SK-N-SH treated with all-trans-retinoic acid at 6 μM for 48 hours (cell line): ENCODE measurements at regions not wholly inside any gene's neighbourhood (a gene's known extent, or its start where the extent isn't known, plus 50 kb on each side); places are given as distances from the start of the nearest gene placed in this dataset.

Experiments used
- ATAC-seq: fragments of 200-7000 bp; cut with Tn5 transposase; 3 replicates; pipeline ENCODE4 v1.9.1; 2020; ENCODE audit warnings: mild to moderate bottlenecking, moderate library complexity
- ARNTL ChIP-seq: fragments of 450-650 bp; formaldehyde crosslinking; IDR thresholded peaks from 2 replicates; pipeline ENCODE4 v1.5.0; 2020; ENCODE audit warnings: low read depth, mild to moderate bottlenecking, moderate library complexity, borderline replicate concordance
- BACH2 ChIP-seq: fragments of 250-450 bp; sonication (Bioruptor Pico); IDR thresholded peaks from 2 replicates; pipeline ENCODE4 v1.9.0; 2021; ENCODE audit warnings: mild to moderate bottlenecking, borderline replicate concordance
- CREB5 ChIP-seq: fragments of 250-450 bp; sonication (Bioruptor Pico); IDR thresholded peaks from 2 replicates; pipeline ENCODE4 v1.5.1; 2020; ENCODE audit warnings: low read depth, mild to moderate bottlenecking, moderate library complexity
- CSRNP3 ChIP-seq: fragments of 250-450 bp; sonication (Bioruptor Pico); IDR thresholded peaks from 2 replicates; pipeline ENCODE4 v1.5.1; 2021; ENCODE audit warnings: mild to moderate bottlenecking, moderate library complexity
- ESRRG ChIP-seq: fragments of 250-450 bp; sonication (Bioruptor Pico); IDR thresholded peaks from 2 replicates; pipeline ENCODE4 v1.6.1; 2021; ENCODE audit warnings: mild to moderate bottlenecking
- GLIS3 ChIP-seq: fragments of 250-450 bp; sonication (Bioruptor Pico); IDR thresholded peaks from 2 replicates; pipeline ENCODE4 v1.5.0; 2020; ENCODE audit warnings: mild to moderate bottlenecking, moderate library complexity
- OSR1 ChIP-seq: fragments of 250-450 bp; sonication (Bioruptor Pico); IDR thresholded peaks from 2 replicates; pipeline ENCODE4 v1.8.0; 2022; ENCODE audit warnings: moderate library complexity, mild to moderate bottlenecking, inconsistent platforms
- PATZ1 ChIP-seq: fragments of 250-450 bp; sonication (Bioruptor Pico); IDR thresholded peaks from 2 replicates; pipeline ENCODE4 v1.8.0; 2020; ENCODE audit warnings: mild to moderate bottlenecking, moderate library complexity, borderline replicate concordance
- POU6F1 ChIP-seq: fragments of 250-450 bp; sonication (Bioruptor Pico); IDR thresholded peaks from 2 replicates; pipeline ENCODE4 v1.8.0; 2021; ENCODE audit warnings: low read depth, mild to moderate bottlenecking, moderate library complexity, borderline replicate concordance
- PPARA ChIP-seq: fragments of 250-450 bp; sonication (Bioruptor Pico); IDR thresholded peaks from 2 replicates; pipeline ENCODE4 v1.5.0; 2020; ENCODE audit warnings: mild to moderate bottlenecking, borderline replicate concordance
- RARB ChIP-seq: fragments of 250-450 bp; sonication (Bioruptor Pico); IDR thresholded peaks from 2 replicates; pipeline ENCODE4 v1.8.0; 2021; ENCODE audit warnings: mild to moderate bottlenecking, moderate library complexity
- TOX ChIP-seq: fragments of 250-450 bp; sonication (Bioruptor Pico); IDR thresholded peaks from 2 replicates; pipeline ENCODE4 v1.8.0; 2021; ENCODE audit warnings: mild to moderate bottlenecking, moderate library complexity, borderline replicate concordance
- TSHZ2 ChIP-seq: fragments of 250-450 bp; sonication (Bioruptor Pico); IDR thresholded peaks from 2 replicates; pipeline ENCODE4 v1.5.0; 2020; ENCODE audit warnings: mild to moderate bottlenecking, moderate library complexity
- ZC3H10 ChIP-seq: fragments of 250-450 bp; sonication (Bioruptor Pico); IDR thresholded peaks from 2 replicates; pipeline ENCODE4 v1.5.1; 2021; ENCODE audit warnings: mild to moderate bottlenecking, moderate library complexity
- ZFP3 ChIP-seq: fragments of 250-450 bp; sonication (Bioruptor Pico); IDR thresholded peaks from 2 replicates; pipeline ENCODE4 v1.5.0; 2020; ENCODE audit warnings: mild to moderate bottlenecking, moderate library complexity
- ZNF565 ChIP-seq: fragments of 450-650 bp; formaldehyde crosslinking; conservative IDR thresholded peaks from 2 replicates; pipeline ENCODE4 v1.5.0; 2020; ENCODE audit warnings: low read depth, mild to moderate bottlenecking, moderate library complexity
- ZNF70 ChIP-seq: fragments of 450-650 bp; formaldehyde crosslinking; IDR thresholded peaks from 2 replicates; pipeline ENCODE4 v1.5.0; 2020; ENCODE audit warnings: mild to moderate bottlenecking, moderate library complexity
- ZNF8 ChIP-seq: fragments of 450-650 bp; formaldehyde crosslinking; IDR thresholded peaks from 2 replicates; pipeline ENCODE4 v1.5.0; 2020; ENCODE audit warnings: mild to moderate bottlenecking, moderate library complexity

GRCh38 chr5:125972706-125973105 lies 450.5 kb upstream of the GRAMD2B start:
- ATAC-seq: no peak
- TF ChIP-seq TSHZ2 (CRISPR knock-in tag) (no peak), TOX (no peak), GLIS3 (CRISPR knock-in tag) (no peak), ZNF8 (no peak), ZC3H10 (CRISPR knock-in tag) (no peak), POU6F1 (CRISPR knock-in tag) (no peak), ZNF565 (CRISPR knock-in tag) (no peak), ARNTL (no peak), PPARA (CRISPR knock-in tag) (no peak), OSR1 (CRISPR knock-in tag) (no peak), ZNF70 (no peak), PATZ1 (no peak), BACH2 (CRISPR knock-in tag) (no peak)

- no peak for TF ChIP-seq GLIS3 (CRISPR knock-in tag)
- TF ChIP-seq RARB: no peak
- TF ChIP-seq CREB5 (CRISPR knock-in tag): no peak
- no peak for TF ChIP-seq ZC3H10 (CRISPR knock-in tag)
- TF ChIP-seq ZNF565 (CRISPR knock-in tag): no peak
- no peak for TF ChIP-seq ESRRG (CRISPR knock-in tag)
- TF ChIP-seq CSRNP3: no peak
- TF ChIP-seq TSHZ2 (CRISPR knock-in tag): no peak
- no peak for TF ChIP-seq BACH2 (CRISPR knock-in tag)
- TF ChIP-seq PPARA (CRISPR knock-in tag): no peak
- no peak for ATAC-seq
Observed at GRCh38 chr5:125974679-125975078, 448.5 kb upstream of the GRAMD2B start.

- no peak for ATAC-seq
- TF ChIP-seq ARNTL: no peak
- TF ChIP-seq OSR1 (CRISPR knock-in tag): no peak
- TF ChIP-seq CSRNP3: no peak
- no peak for TF ChIP-seq ZFP3 (CRISPR knock-in tag)
- TF ChIP-seq CREB5 (CRISPR knock-in tag): no peak
- TF ChIP-seq TSHZ2 (CRISPR knock-in tag): no peak
- TF ChIP-seq RARB: no peak
- no peak for TF ChIP-seq ZNF565 (CRISPR knock-in tag)
Observed at GRCh38 chr5:125976421-125977000, 446.7 kb upstream of the GRAMD2B start.
